HepG2 (cell line): ENCODE measurements at regions not wholly inside any gene's neighbourhood (a gene's known extent, or its start where the extent isn't known, plus 50 kb on each side); places are given as distances from the start of the nearest gene placed in this dataset.

Experiments
- ATAC-seq: fragments of 200-7000 bp; cut with Tn5 transposase; 3 replicates; pipeline ENCODE4 v1.9.1; 2020; ENCODE audit warnings: mild to moderate bottlenecking, moderate library complexity
- BruUV-seq: library from RNA; stranded (reverse); fragments of 400-500 nt; replicated peaks from 2 replicates; lab custom pipeline; 2021; lab: Mats Ljungman, UMichigan
- CTCF ChIA-PET: fragments of 300-600 bp; formaldehyde crosslinking; extraction: SDS; loops from one replicate; lab custom pipeline; 2021; ENCODE audit warnings: low total read pairs, inconsistent platforms, low intra/inter-chr PET ratio; lab: Yijun Ruan, JAX
- POLR2A ChIA-PET: fragments of 350-600 bp; sonication (Branson Sonifier 250); formaldehyde crosslinking; loops from one replicate; lab custom pipeline; 2020; ENCODE audit warnings: antibody characterized with exemption, inconsistent platforms; lab: Yijun Ruan, JAX
- DNase-seq: peaks from one replicate; pipeline ENCODE4 v3.0.0-alpha.2; 2015; ENCODE audit warnings: low spot score
- FAIRE-seq: peaks from 3 replicates; lab custom pipeline; 2011; peaks lifted over from hg19 to GRCh38; lab: Jason Lieb, UNC
- H2AFZ ChIP-seq: one replicate; pipeline ENCODE4 v1.6.1; 2011; ENCODE audit warnings: low read length, inconsistent platforms
- H3K27ac ChIP-seq: fragments of 300-600 bp; 3 replicates; pipeline ENCODE4 v1.8.0; 2011; ENCODE audit warnings: mixed run types, mild to moderate bottlenecking, mixed read lengths, low read length, inconsistent platforms; ENCODE audit not compliant: insufficient read depth; ENCODE audit errors: extremely low read length
- H3K27me3 ChIP-seq, 2 experiments: fragments of 200-600 bp in 1 of 2; 2 replicates in 1 of 2; 3 replicates in 1 of 2; pipeline versions ENCODE4 v1.6.0 to v1.8.0; 2011; ENCODE audit warnings: low read length in 2 of 2, mild to moderate bottlenecking in 2 of 2, moderate library complexity in 2 of 2, inconsistent platforms in 1 of 2; ENCODE audit not compliant: insufficient read depth in 2 of 2, control insufficient read depth in 1 of 2
- H3K36me3 ChIP-seq, 2 experiments: fragments of 200-600 bp in 1 of 2; replicated peaks in 1 of 2; 2 replicates in 1 of 2; 3 replicates in 1 of 2; pipeline versions ENCODE4 v1.5.1 to v1.8.0; 2011; ENCODE audit warnings: low read length in 2 of 2, inconsistent platforms in 1 of 2; ENCODE audit not compliant: insufficient read depth in 2 of 2, control insufficient read depth in 1 of 2
- H3K4me1 ChIP-seq: 2 replicates; pipeline ENCODE4 v1.5.1; 2012; ENCODE audit warnings: low read length, inconsistent platforms; ENCODE audit not compliant: insufficient read depth
- H3K4me2 ChIP-seq: 2 replicates; pipeline ENCODE4 v1.6.0; 2011; ENCODE audit warnings: low read depth, low read length, inconsistent platforms
- H3K4me3 ChIP-seq, 3 experiments: fragments of 200-600 bp in 1 of 3; sonication (generic), shearing (Covaris generic) in 1 of 3; replicated peaks in 1 of 3; 2 replicates each; pipeline ENCODE4 v1.5.1; 2011 to 2016; ENCODE audit warnings: low read length in 3 of 3, inconsistent platforms in 2 of 3, low read depth in 2 of 3, mild to moderate bottlenecking in 2 of 3, control low read depth in 1 of 3, mixed read lengths in 1 of 3; ENCODE audit not compliant: insufficient read depth in 1 of 3
- H3K79me2 ChIP-seq: one replicate; pipeline ENCODE4 v1.6.1; 2011; ENCODE audit warnings: low read length, inconsistent platforms; ENCODE audit not compliant: insufficient read depth
- H3K9ac ChIP-seq: 2 replicates; pipeline ENCODE4 v1.6.0; 2011; ENCODE audit warnings: mild to moderate bottlenecking, low read depth, low read length, inconsistent platforms; ENCODE audit not compliant: insufficient read depth
- H3K9me3 ChIP-seq: 2 replicates; pipeline ENCODE4 v1.5.1; 2012; ENCODE audit warnings: mild to moderate bottlenecking, low read length
- H4K20me1 ChIP-seq: 2 replicates; pipeline ENCODE4 v1.6.0; 2011; ENCODE audit warnings: inconsistent platforms, mild to moderate bottlenecking, low read length, moderate library complexity; ENCODE audit not compliant: insufficient read depth
- KDM6A ChIP-seq: IDR thresholded peaks from 2 replicates; pipeline ENCODE4 v1.6.1; 2016; ENCODE audit warnings: low read depth
- SKI ChIP-seq: fragments of 450-650 bp; IDR thresholded peaks from one replicate; pipeline ENCODE4 v1.6.1; 2018; ENCODE audit warnings: mild to moderate bottlenecking; ENCODE audit not compliant: partially characterized antibody
- UBTF ChIP-seq: sonication (generic); formaldehyde crosslinking; IDR thresholded peaks from 2 replicates; pipeline ENCODE4 v1.4.0; 2020; ENCODE audit warnings: mild to moderate bottlenecking, missing genetic modification reagents
- ZNF281 ChIP-seq: sonication (generic); formaldehyde crosslinking; IDR thresholded peaks from 2 replicates; pipeline ENCODE4 v1.4.0; 2020; ENCODE audit warnings: missing genetic modification reagents, borderline replicate concordance
- ZNF329 ChIP-seq: sonication (generic); formaldehyde crosslinking; IDR thresholded peaks from 2 replicates; pipeline ENCODE4 v1.9.0; 2021; ENCODE audit warnings: low read depth, mild to moderate bottlenecking, missing genetic modification reagents
- ZNF792 ChIP-seq: IDR thresholded peaks from 2 replicates; pipeline ENCODE4 v1.6.1; 2016
- WGBS: methylation state at CpG from one replicate; pipeline ENCODE4 v1.1.6; 2017; ENCODE audit warnings: low lambda C conversion rate; 5-methylcytosine and 5-hydroxymethylcytosine counted together
- in situ Hi-C: cut with HindIII; loops from 2 replicates; pipeline ENCODE4 v1.10.0; 2017; ENCODE audit warnings: low pct_unique_long_range_greater_than_20kb; ENCODE audit not compliant: extremely low pct_ligation_motif_present
- intact Hi-C: fragments of 100-400 bp; cut with micrococcal nuclease; formaldehyde crosslinking; loops from one replicate; pipeline ENCODE4 v1.10.0; 2022; ENCODE audit not compliant: unreplicated experiment

GRCh38 chr3:72679540-72680198, 168.6 kb downstream of the SHQ1 start:
- no peak for DNase-seq
- CTCF ChIA-PET = no interaction called here

More at GRCh38 chr3:72679540-72680198, 168.6 kb downstream of the SHQ1 start:
- H3K4me1 ChIP-seq = peaks cover 42% of the 10 kb centered on the region
- TF ChIP-seq ZNF329 (CRISPR knock-in tag) (peak; percentile 97), UBTF (CRISPR knock-in tag) (no peak), SKI (no peak), ZNF281 (0 out of 2 replicates have a peak, but pooled peaks have one; percentile 27), ZNF792 (CRISPR knock-in tag) (no peak), KDM6A (CRISPR knock-in tag) (no peak)
- WGBS = 42% methylated on average over 6 of the region's 6 CpGs
- H2AFZ ChIP-seq = no peak overlapping the region
- H3K9me3 ChIP-seq = no peaks in the 10 kb centered on the region
- in situ Hi-C loops (no loop called here), intact Hi-C loops (no loop called here)
- no peaks in the 10 kb centered on the region for H3K36me3 ChIP-seq
- H3K4me3 ChIP-seq = no peak overlapping the region
- POLR2A ChIA-PET = no interaction called here
- H3K9ac ChIP-seq = no peak overlapping the region
- H4K20me1 ChIP-seq = no peaks in the 10 kb centered on the region
- ATAC-seq (no peak), FAIRE-seq (no peak)
- no peaks in the 10 kb centered on the region for H3K27me3 ChIP-seq
- no peak overlapping the region for H3K4me2 ChIP-seq
- no peak overlapping the region for H3K27ac ChIP-seq
- no TSS peak for BruUV-seq
- H3K79me2 ChIP-seq = no peaks in the 10 kb centered on the region
